ENCODE measurements at regions not wholly inside any gene's neighbourhood (a gene's known extent, or its start where the extent isn't known, plus 50 kb on each side); places are given as distances from the start of the nearest gene placed in this dataset.

GRCh38 chr21:36609654-36610053 is 89.3 kb upstream of the SIM2 start:
- TF ChIP-seq CTCF (IDR thresholded peaks at IDR 0.05; ENCODE audit: poor library complexity, severe bottlenecking) = no peak

GRCh38 chr21:36610201-36610600 is 88.7 kb upstream of the SIM2 start:
- ATAC-seq (ENCODE audit: low read depth) (no peak), DNase-seq (ENCODE audit: low spot score) (no peak)
- Histone ChIP-seq H3K9me3 (ENCODE audit: severe bottlenecking) (no peaks in the 10 kb centered on the region), H3K4me3 (ENCODE audit: severe bottlenecking) (no peak overlapping the region), H3K4me1 (ENCODE audit: insufficient read depth, poor library complexity, severe bottlenecking) (no peaks in the 10 kb centered on the region), H3K36me3 (ENCODE audit: low read depth) (no peaks in the 10 kb centered on the region), H3K27me3 (ENCODE audit: insufficient read depth, poor library complexity, severe bottlenecking) (no peaks in the 10 kb centered on the region), H3K27ac (ENCODE audit: poor library complexity, severe bottlenecking) (no peak overlapping the region)
- no peak for TF ChIP-seq CTCF (IDR thresholded peaks at IDR 0.05; ENCODE audit: poor library complexity, severe bottlenecking)

More at GRCh38 chr21:36609654-36610053, 89.3 kb upstream of the SIM2 start:
- DNase-seq (ENCODE audit: low spot score) (no peak), ATAC-seq (ENCODE audit: low read depth) (no peak)
- Histone ChIP-seq H3K9me3 (ENCODE audit: severe bottlenecking) (no peaks in the 10 kb centered on the region), H3K4me1 (ENCODE audit: insufficient read depth, poor library complexity, severe bottlenecking) (no peaks in the 10 kb centered on the region), H3K27ac (ENCODE audit: poor library complexity, severe bottlenecking) (no peak overlapping the region), H3K36me3 (ENCODE audit: low read depth) (no peaks in the 10 kb centered on the region), H3K27me3 (ENCODE audit: insufficient read depth, poor library complexity, severe bottlenecking) (no peaks in the 10 kb centered on the region), H3K4me3 (ENCODE audit: severe bottlenecking) (no peak overlapping the region)

GRCh38 chr21:36610935-36611334 is 88.0 kb upstream of the SIM2 start:
- Histone ChIP-seq H3K27me3 (ENCODE audit: insufficient read depth, poor library complexity, severe bottlenecking) (no peaks in the 10 kb centered on the region), H3K9me3 (ENCODE audit: severe bottlenecking) (no peaks in the 10 kb centered on the region), H3K4me3 (ENCODE audit: severe bottlenecking) (no peak overlapping the region), H3K36me3 (ENCODE audit: low read depth) (no peaks in the 10 kb centered on the region), H3K27ac (ENCODE audit: poor library complexity, severe bottlenecking) (no peak overlapping the region), H3K4me1 (ENCODE audit: insufficient read depth, poor library complexity, severe bottlenecking) (no peaks in the 10 kb centered on the region)
- no peak for DNase-seq (ENCODE audit: low spot score)
- no peak for ATAC-seq (ENCODE audit: low read depth)
- no peak for TF ChIP-seq CTCF (IDR thresholded peaks at IDR 0.05; ENCODE audit: poor library complexity, severe bottlenecking)

GRCh38 chr21:36611379-36611778 is 87.5 kb upstream of the SIM2 start:
- DNase-seq (ENCODE audit: low spot score) (no peak), ATAC-seq (ENCODE audit: low read depth) (no peak)

More at GRCh38 chr21:36611379-36611778, 87.5 kb upstream of the SIM2 start:
- H3K27me3 ChIP-seq (ENCODE audit: insufficient read depth, poor library complexity, severe bottlenecking) = no peaks in the 10 kb centered on the region
- H3K27ac ChIP-seq (ENCODE audit: poor library complexity, severe bottlenecking) = no peak overlapping the region
- H3K4me3 ChIP-seq (ENCODE audit: severe bottlenecking) = no peak overlapping the region
- no peaks in the 10 kb centered on the region for H3K36me3 ChIP-seq (ENCODE audit: low read depth)
- TF ChIP-seq CTCF (IDR thresholded peaks at IDR 0.05; ENCODE audit: poor library complexity, severe bottlenecking) = no peak
- no peaks in the 10 kb centered on the region for H3K9me3 ChIP-seq (ENCODE audit: severe bottlenecking)
- H3K4me1 ChIP-seq (ENCODE audit: insufficient read depth, poor library complexity, severe bottlenecking) = no peaks in the 10 kb centered on the region
